GM23338 (cell line): ENCODE measurements at regions not wholly inside any gene's neighbourhood (a gene's known extent, or its start where the extent isn't known, plus 50 kb on each side); places are given as distances from the start of the nearest gene placed in this dataset.
"Not testable (repeated sequence)": the region's sequence is repeated elsewhere in the genome, so short reads cannot be mapped to it uniquely, and the experiment has no call there.

ENCODE experiments used
- ATAC-seq: fragments of 200-7000 bp; cut with Tn5 transposase; 3 replicates; pipeline ENCODE4 v1.9.1; 2020
- DNase-seq: peaks from one replicate; pipeline ENCODE4 v3.0.0-alpha.2; 2015; ENCODE audit warnings: low spot score
- H2AFZ ChIP-seq: fragments of 200-600 bp; sonication (generic); 2 replicates; pipeline ENCODE4 v1.8.0; 2016; ENCODE audit warnings: antibody characterized with exemption, mild to moderate bottlenecking, moderate library complexity
- H3F3A ChIP-seq: fragments of 200-600 bp; sonication (generic); replicated peaks from 2 replicates; pipeline ENCODE4 v1.8.0; 2017; ENCODE audit warnings: antibody characterized with exemption, mixed run types, low read depth
- H3K27ac ChIP-seq: fragments of 200-600 bp; sonication (generic); 2 replicates; pipeline ENCODE4 v1.6.1; 2016; ENCODE audit warnings: low read depth
- H3K27me3 ChIP-seq: fragments of 200-600 bp; sonication (generic); 2 replicates; pipeline ENCODE4 v1.8.0; 2016; ENCODE audit warnings: mild to moderate bottlenecking, mixed run types, moderate library complexity; ENCODE audit not compliant: insufficient read depth
- H3K36me3 ChIP-seq: fragments of 200-600 bp; sonication (generic); 2 replicates; pipeline ENCODE4 v1.8.0; 2016; ENCODE audit warnings: mild to moderate bottlenecking; ENCODE audit not compliant: insufficient read depth
- H3K4me1 ChIP-seq: fragments of 200-600 bp; sonication (generic); 2 replicates; pipeline ENCODE4 v1.8.0; 2016; ENCODE audit warnings: mild to moderate bottlenecking, moderate library complexity; ENCODE audit not compliant: insufficient read depth
- H3K4me2 ChIP-seq: fragments of 200-600 bp; sonication (generic); 2 replicates; pipeline ENCODE4 v1.7.1; 2017; ENCODE audit warnings: mixed run types
- H3K4me3 ChIP-seq: fragments of 200-600 bp; sonication (generic); 2 replicates; pipeline ENCODE4 v1.6.1; 2016; ENCODE audit warnings: mixed run types
- H3K79me2 ChIP-seq: fragments of 200-600 bp; sonication (generic); replicated peaks from 2 replicates; pipeline ENCODE4 v1.8.0; 2017; ENCODE audit warnings: mild to moderate bottlenecking; ENCODE audit not compliant: insufficient read depth
- H3K9me2 ChIP-seq: fragments of 200-600 bp; sonication (generic); 2 replicates; pipeline ENCODE4 v1.8.0; 2017; ENCODE audit not compliant: insufficient read depth
- H4K20me1 ChIP-seq: fragments of 200-600 bp; sonication (generic); replicated peaks from 2 replicates; pipeline ENCODE4 v1.8.0; 2017; ENCODE audit warnings: mild to moderate bottlenecking; ENCODE audit not compliant: insufficient read depth
- H3K27ac Mint-ChIP-seq: 2 replicates; pipeline ENCODE4 v1.8.0; 2020; ENCODE audit warnings: inconsistent platforms, mild to moderate bottlenecking, moderate library complexity, mixed read lengths
- H3K27me3 Mint-ChIP-seq: 3 replicates; pipeline ENCODE4 v1.8.0; 2022; ENCODE audit warnings: low read depth, mild to moderate bottlenecking, moderate library complexity, mixed read lengths, inconsistent platforms; ENCODE audit not compliant: insufficient read depth, poor library complexity
- H3K36me3 Mint-ChIP-seq: 3 replicates; pipeline ENCODE4 v1.8.0; 2021; ENCODE audit warnings: low read depth, mild to moderate bottlenecking, inconsistent platforms, moderate library complexity, mixed read lengths
- H3K4me1 Mint-ChIP-seq: 3 replicates; pipeline ENCODE4 v1.8.0; 2020; ENCODE audit warnings: mild to moderate bottlenecking, inconsistent platforms, mixed read lengths
- H3K4me3 Mint-ChIP-seq: 3 replicates; pipeline ENCODE4 v1.8.0; 2021; ENCODE audit warnings: moderate library complexity, mild to moderate bottlenecking, inconsistent platforms, mixed read lengths
- H3K9me3 Mint-ChIP-seq: 3 replicates; pipeline ENCODE4 v1.8.0; 2020; ENCODE audit warnings: moderate library complexity, mild to moderate bottlenecking, inconsistent platforms, mixed read lengths
- EZH2 ChIP-seq: fragments of 200-600 bp; sonication (generic); IDR thresholded peaks from one replicate; pipeline ENCODE4 v1.8.0; 2017; ENCODE audit warnings: antibody characterized with exemption, mild to moderate bottlenecking, low read depth; ENCODE audit not compliant: unreplicated experiment
- EZH2phosphoT487 ChIP-seq: fragments of 200-600 bp; sonication (generic); IDR thresholded peaks from one replicate; pipeline ENCODE4 v1.8.1; 2018; ENCODE audit warnings: antibody characterized with exemption; ENCODE audit not compliant: unreplicated experiment
- JUNB ChIP-seq: IDR thresholded peaks from one replicate; pipeline ENCODE4 v1.6.1; 2016; ENCODE audit warnings: antibody characterized with exemption; ENCODE audit not compliant: unreplicated experiment
- NANOG ChIP-seq: IDR thresholded peaks from 2 replicates; pipeline ENCODE4 v1.6.1; 2016; ENCODE audit warnings: antibody characterized with exemption, borderline replicate concordance
- STAT1 ChIP-seq: IDR thresholded peaks from one replicate; pipeline ENCODE4 v1.6.1; 2016; ENCODE audit warnings: antibody characterized with exemption; ENCODE audit not compliant: unreplicated experiment
- ZNF114 ChIP-seq: fragments of 250-450 bp; sonication (Bioruptor Pico); IDR thresholded peaks from 2 replicates; pipeline ENCODE4 v1.5.0; 2020; ENCODE audit warnings: mild to moderate bottlenecking, moderate library complexity
- TF ChIP-seq, protein P1 (sequence below): IDR thresholded peaks from 2 replicates; pipeline ENCODE4 v1.6.1; 2016; ENCODE audit warnings: antibody characterized with exemption
- TF ChIP-seq, protein P2 (sequence below), 2 experiments: fragments of 200-600 bp in 1 of 2; sonication (generic) in 1 of 2; conservative IDR thresholded peaks; 2 replicates each; pipeline versions ENCODE4 v1.5.1 to v1.6.1; 2016 to 2017; ENCODE audit warnings: antibody characterized with exemption in 2 of 2, low read depth in 2 of 2, mild to moderate bottlenecking in 2 of 2, moderate library complexity in 1 of 2

DNA sequence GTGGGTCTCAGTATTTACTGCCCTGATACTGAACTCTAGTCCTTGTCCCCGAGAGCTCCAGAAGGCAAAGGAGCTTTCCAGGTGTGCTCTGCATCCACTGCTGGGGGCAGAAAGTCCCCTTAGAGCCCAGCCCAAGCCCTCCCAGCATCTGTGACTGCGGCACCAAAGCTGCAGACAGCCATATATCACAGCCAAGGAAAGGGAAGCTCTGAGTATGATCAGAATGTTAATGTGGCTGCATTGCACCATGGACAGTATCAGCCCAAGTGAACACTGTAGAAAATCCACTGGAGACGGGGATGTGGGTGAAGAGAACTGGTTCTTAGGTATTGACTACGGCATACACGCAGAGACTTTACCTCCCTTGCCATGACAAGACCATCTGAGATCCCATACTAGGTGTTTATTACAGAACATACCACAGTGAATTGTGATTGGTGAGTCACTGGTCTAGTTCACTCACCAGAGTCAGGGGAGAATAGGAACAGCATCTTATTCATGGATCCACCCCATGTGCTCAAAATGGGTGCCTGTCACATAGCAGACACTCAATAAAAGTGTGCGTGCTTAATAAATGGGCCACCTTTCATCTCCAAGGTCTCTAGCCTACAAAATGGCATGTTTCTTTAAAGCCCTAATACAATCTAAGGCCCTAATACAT, 170.3 kb downstream of the HHIPL2 start:
- TF ChIP-seq JUNB (no peak), EZH2phosphoT487 (no peak), EZH2 (no peak), NANOG (no peak)
- TF ChIP-seq, protein P1, sequence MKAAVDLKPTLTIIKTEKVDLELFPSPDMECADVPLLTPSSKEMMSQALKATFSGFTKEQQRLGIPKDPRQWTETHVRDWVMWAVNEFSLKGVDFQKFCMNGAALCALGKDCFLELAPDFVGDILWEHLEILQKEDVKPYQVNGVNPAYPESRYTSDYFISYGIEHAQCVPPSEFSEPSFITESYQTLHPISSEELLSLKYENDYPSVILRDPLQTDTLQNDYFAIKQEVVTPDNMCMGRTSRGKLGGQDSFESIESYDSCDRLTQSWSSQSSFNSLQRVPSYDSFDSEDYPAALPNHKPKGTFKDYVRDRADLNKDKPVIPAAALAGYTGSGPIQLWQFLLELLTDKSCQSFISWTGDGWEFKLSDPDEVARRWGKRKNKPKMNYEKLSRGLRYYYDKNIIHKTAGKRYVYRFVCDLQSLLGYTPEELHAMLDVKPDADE = no peak
- Histone ChIP-seq H2AFZ (no peak overlapping the region), H4K20me1 (no peaks in the 10 kb centered on the region), H3K36me3 (no peaks in the 10 kb centered on the region), H3K4me1 (no peaks in the 10 kb centered on the region), H3K4me2 (no peak overlapping the region), H3K9me2 (peaks cover 5% of the 10 kb centered on the region; the same call in 1 of the 2 replicates), H3K27me3 (no peaks in the 10 kb centered on the region), H3F3A (no peaks in the 10 kb centered on the region), H3K79me2 (no peaks in the 10 kb centered on the region), H3K4me3 (no peak overlapping the region), H3K27ac (no peak overlapping the region)
- no peak overlapping the region for H3K4me3 Mint-ChIP-seq
- no peaks in the 10 kb centered on the region for H3K4me1 Mint-ChIP-seq
- H3K27ac Mint-ChIP-seq = no peak overlapping the region
- no peak for DNase-seq
- H3K9me3 Mint-ChIP-seq = peaks cover 2% of the 10 kb centered on the region; the same call in 1 of the 3 replicates
- H3K27me3 Mint-ChIP-seq = no peaks in the 10 kb centered on the region
- H3K36me3 Mint-ChIP-seq = no peaks in the 10 kb centered on the region
- no peak for ATAC-seq

GRCh38 chr1:222376791-222377190, 171.1 kb downstream of the HHIPL2 start:
- not testable (repeated sequence) for H3K9me3 Mint-ChIP-seq, H3K4me2 ChIP-seq, H3K4me1 ChIP-seq, H3F3A ChIP-seq, H3K27ac Mint-ChIP-seq, H3K4me1 Mint-ChIP-seq, H3K27me3 Mint-ChIP-seq, H3K27ac ChIP-seq, H3K4me3 ChIP-seq, H3K36me3 ChIP-seq, DNase-seq, H3K36me3 Mint-ChIP-seq, H3K79me2 ChIP-seq, H3K4me3 Mint-ChIP-seq, H2AFZ ChIP-seq, ATAC-seq, H4K20me1 ChIP-seq, H3K27me3 ChIP-seq
- peaks cover 11% of the 10 kb centered on the region; the same call in 1 of the 2 replicates for H3K9me2 ChIP-seq

GRCh38 chr1:222375701-222376100, 172.2 kb downstream of the HHIPL2 start:
- Histone ChIP-seq H3K4me1 (no peaks in the 10 kb centered on the region), H3K4me3 (no peak overlapping the region), H2AFZ (no peak overlapping the region), H3K36me3 (no peaks in the 10 kb centered on the region), H3F3A (no peaks in the 10 kb centered on the region), H3K9me2 (peaks cover 11% of the 10 kb centered on the region; the same call in 1 of the 2 replicates), H3K27ac (no peak overlapping the region), H4K20me1 (no peaks in the 10 kb centered on the region), H3K4me2 (no peak overlapping the region), H3K79me2 (no peaks in the 10 kb centered on the region), H3K27me3 (no peaks in the 10 kb centered on the region)
- Mint-ChIP-seq H3K4me1 (no peaks in the 10 kb centered on the region), H3K36me3 (no peaks in the 10 kb centered on the region), H3K4me3 (no peak overlapping the region), H3K27ac (no peak overlapping the region), H3K27me3 (no peaks in the 10 kb centered on the region), H3K9me3 (no peaks in the 10 kb centered on the region)
- DNase-seq (no peak), ATAC-seq (no peak)
- TF ChIP-seq STAT1 (no peak), ZNF114 (CRISPR knock-in tag) (no peak)
- TF ChIP-seq, protein P2, sequence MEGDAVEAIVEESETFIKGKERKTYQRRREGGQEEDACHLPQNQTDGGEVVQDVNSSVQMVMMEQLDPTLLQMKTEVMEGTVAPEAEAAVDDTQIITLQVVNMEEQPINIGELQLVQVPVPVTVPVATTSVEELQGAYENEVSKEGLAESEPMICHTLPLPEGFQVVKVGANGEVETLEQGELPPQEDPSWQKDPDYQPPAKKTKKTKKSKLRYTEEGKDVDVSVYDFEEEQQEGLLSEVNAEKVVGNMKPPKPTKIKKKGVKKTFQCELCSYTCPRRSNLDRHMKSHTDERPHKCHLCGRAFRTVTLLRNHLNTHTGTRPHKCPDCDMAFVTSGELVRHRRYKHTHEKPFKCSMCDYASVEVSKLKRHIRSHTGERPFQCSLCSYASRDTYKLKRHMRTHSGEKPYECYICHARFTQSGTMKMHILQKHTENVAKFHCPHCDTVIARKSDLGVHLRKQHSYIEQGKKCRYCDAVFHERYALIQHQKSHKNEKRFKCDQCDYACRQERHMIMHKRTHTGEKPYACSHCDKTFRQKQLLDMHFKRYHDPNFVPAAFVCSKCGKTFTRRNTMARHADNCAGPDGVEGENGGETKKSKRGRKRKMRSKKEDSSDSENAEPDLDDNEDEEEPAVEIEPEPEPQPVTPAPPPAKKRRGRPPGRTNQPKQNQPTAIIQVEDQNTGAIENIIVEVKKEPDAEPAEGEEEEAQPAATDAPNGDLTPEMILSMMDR (conservative IDR thresholded peaks at IDR 0.05; ENCODE audit: low read depth in 2 of 2) = no peak
